Kidney (tissue), 13 donors: ENCODE measurements at regions not wholly inside any gene's neighbourhood (a gene's known extent, or its start where the extent isn't known, plus 50 kb on each side); places are given as distances from the start of the nearest gene placed in this dataset.
"Not testable (repeated sequence)": the region's sequence is repeated elsewhere in the genome, so short reads cannot be mapped to it uniquely, and the experiment has no call there.

Source experiments
- DNase-seq, 5 donors: peaks; one replicate each; pipeline ENCODE4 v3.0.0-alpha.2; 2013 to 2020
- FAIRE-seq: peaks from 2 replicates; lab custom pipeline; 2012; peaks lifted over from hg19 to GRCh38; lab: Jason Lieb, UNC
- H3K27ac ChIP-seq, 2 donors: one replicate each; pipeline ENCODE4 v1.7.0; 2013; ENCODE audit warnings: low read depth in 2 of 2, low read length in 2 of 2, inconsistent platforms in 1 of 2
- H3K27me3 ChIP-seq: one replicate; pipeline ENCODE4 v1.7.1; 2013; ENCODE audit warnings: low read length, inconsistent platforms; ENCODE audit not compliant: control insufficient read depth, insufficient read depth
- H3K36me3 ChIP-seq, 3 donors: one replicate each; pipeline versions ENCODE4 v1.7.0 to v1.7.1; 2013; ENCODE audit warnings: low read length in 3 of 3, control low read depth in 1 of 3, inconsistent platforms in 1 of 3; ENCODE audit not compliant: insufficient read depth in 3 of 3, control insufficient read depth in 2 of 3
- H3K4me1 ChIP-seq, 3 donors: one replicate each; pipeline versions ENCODE4 v1.7.0 to v1.7.1; 2013; ENCODE audit warnings: low read length in 3 of 3, inconsistent platforms in 1 of 3, low read depth in 1 of 3; ENCODE audit not compliant: control insufficient read depth in 2 of 3, insufficient read depth in 2 of 3
- H3K4me3 ChIP-seq, 3 donors: one replicate each; pipeline versions ENCODE4 v1.7.0 to v1.8.1; 2013; ENCODE audit warnings: low read length in 3 of 3, control low read depth in 1 of 3, inconsistent platforms in 1 of 3
- H3K9ac ChIP-seq, 3 donors: one replicate each; pipeline versions ENCODE4 v1.7.0 to v1.7.1; 2013; ENCODE audit warnings: low read length in 3 of 3, control low read depth in 1 of 3, inconsistent platforms in 1 of 3
- H3K9me3 ChIP-seq, 3 donors: one replicate each; pipeline versions ENCODE4 v1.7.0 to v1.7.1; 2013; ENCODE audit warnings: low read length in 3 of 3, control low read depth in 1 of 3, inconsistent platforms in 1 of 3; ENCODE audit not compliant: control insufficient read depth in 2 of 3, insufficient read depth in 1 of 3
- CTCF ChIP-seq: IDR thresholded peaks from 3 replicates; pipeline ENCODE4 v1.5.1; 2012; ENCODE audit warnings: mild to moderate bottlenecking, moderate library complexity, borderline replicate concordance; ENCODE audit not compliant: insufficient read depth; ENCODE audit errors: extremely low read depth
- intact Hi-C: fragments of 100-400 bp; cut with DNase I; formaldehyde crosslinking; loops from one replicate; pipeline ENCODE4 v1.11.1; 2022
- donor health status: control.
- donor health status: control.
- donor health status: control.
- donor health status: control.
- donor health status: control.
- donor health status: DM: yes; HTN: yes; CAD: no.
- donor health status: Normal renal cell carcinoma (clear cell type).

GRCh38 chr3:75319776-75320175, 344.4 kb upstream of the FRG2C start:
- H3K36me3 ChIP-seq, DNase-seq, H3K9ac ChIP-seq, H3K4me3 ChIP-seq, intact Hi-C loops, FAIRE-seq, H3K27ac ChIP-seq, H3K4me1 ChIP-seq, H3K9me3 ChIP-seq, H3K27me3 ChIP-seq: not testable (repeated sequence)

GRCh38 chr3:75320369-75320768, 343.8 kb upstream of the FRG2C start:
- no peak overlapping the region for H3K4me3 ChIP-seq
- no peaks in the 10 kb centered on the region for H3K36me3 ChIP-seq
- TF ChIP-seq CTCF: no peak
- no peak overlapping the region for H3K9ac ChIP-seq
- H3K27ac ChIP-seq: no peak overlapping the region
- no peaks in the 10 kb centered on the region for H3K4me1 ChIP-seq
- H3K9me3 ChIP-seq: no peaks in the 10 kb centered on the region
- intact Hi-C loops: no loop called here
- no peak for FAIRE-seq
- DNase-seq: no peak
- H3K27me3 ChIP-seq: no peaks in the 10 kb centered on the region

DNA sequence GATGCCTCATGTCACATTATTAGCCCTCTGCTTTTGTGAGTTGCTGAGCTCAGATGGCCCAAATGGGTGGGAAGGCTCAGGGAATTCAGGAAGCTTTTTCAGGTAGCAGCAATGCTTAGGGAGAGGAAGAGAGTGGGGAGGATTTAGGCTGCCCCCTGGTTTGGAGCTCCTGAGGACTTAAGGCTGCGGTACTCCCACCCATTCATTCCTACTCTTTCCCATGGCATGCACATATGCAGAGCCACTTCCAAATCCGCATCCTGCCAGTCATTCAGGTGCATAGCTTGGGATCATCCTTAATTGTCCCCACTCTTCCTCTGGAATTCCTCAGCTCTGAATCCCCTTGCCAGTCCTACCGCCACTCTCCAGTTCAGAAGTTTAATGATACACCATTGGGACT, 343.1 kb upstream of the FRG2C start:
- DNase-seq (no peak), FAIRE-seq (no peak)
- no peak for TF ChIP-seq CTCF
- no peaks in the 10 kb centered on the region for H3K27me3 ChIP-seq
- no peak overlapping the region for H3K27ac ChIP-seq
- H3K9me3 ChIP-seq: no peaks in the 10 kb centered on the region
- intact Hi-C loops: no loop called here
- H3K4me3 ChIP-seq: no peak overlapping the region
- H3K9ac ChIP-seq: no peak overlapping the region
- H3K36me3 ChIP-seq: no peaks in the 10 kb centered on the region
- H3K4me1 ChIP-seq: no peaks in the 10 kb centered on the region

DNA sequence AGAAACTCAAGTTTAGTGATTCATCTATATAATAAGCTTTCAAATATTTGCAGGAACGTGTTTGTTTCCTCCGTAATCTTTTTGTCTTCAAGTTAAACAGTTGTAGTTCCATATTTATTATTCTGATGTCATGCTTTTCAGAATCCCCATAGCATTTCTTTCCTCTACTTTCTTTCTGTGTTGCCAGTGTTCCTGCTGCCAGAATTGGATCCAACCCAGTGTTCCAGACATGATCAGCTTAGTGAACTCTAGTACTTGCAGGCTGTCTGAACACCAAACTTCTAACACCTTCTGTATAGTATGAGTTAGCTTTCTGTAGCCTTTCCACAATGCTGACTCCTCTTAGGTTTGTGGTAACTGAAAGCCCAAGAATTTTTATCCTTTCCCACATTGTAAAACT, 340.2 kb upstream of the FRG2C start:
- H3K36me3 ChIP-seq, H3K27ac ChIP-seq, H3K9ac ChIP-seq, FAIRE-seq, H3K9me3 ChIP-seq, intact Hi-C loops, DNase-seq, H3K4me3 ChIP-seq, H3K4me1 ChIP-seq, H3K27me3 ChIP-seq: not testable (repeated sequence)

GRCh38 chr3:75325716-75326115, 338.4 kb upstream of the FRG2C start:
- H3K36me3 ChIP-seq: no peaks in the 10 kb centered on the region
- H3K9ac ChIP-seq: no peak overlapping the region
- H3K27me3 ChIP-seq: no peaks in the 10 kb centered on the region
- no peaks in the 10 kb centered on the region for H3K4me1 ChIP-seq
- no peak for DNase-seq
- no peaks in the 10 kb centered on the region for H3K9me3 ChIP-seq
- intact Hi-C loops: no loop called here
- TF ChIP-seq CTCF: no peak
- no peak for FAIRE-seq
- no peak overlapping the region for H3K27ac ChIP-seq
- no peak overlapping the region for H3K4me3 ChIP-seq
